CD4-positive, alpha-beta T cell (primary cell): ENCODE measurements at regions not wholly inside any gene's neighbourhood (a gene's known extent, or its start where the extent isn't known, plus 50 kb on each side); places are given as distances from the start of the nearest gene placed in this dataset.

ENCODE experiments used
- ATAC-seq: fragments of 200-7000 bp; cut with Tn5 transposase; one replicate; pipeline ENCODE4 v1.10.0; 2022; ENCODE audit warnings: mild to moderate bottlenecking; ENCODE audit not compliant: poor library complexity
- CTCF ChIA-PET: fragments of 350-600 bp; sonication (Branson Sonifier 250); formaldehyde crosslinking; loops from one replicate; lab custom pipeline; 2021; ENCODE audit warnings: antibody characterized with exemption, inconsistent platforms; lab: Charles Lee
- POLR2A ChIA-PET: fragments of 350-600 bp; sonication (Branson Sonifier 250); formaldehyde crosslinking; loops from one replicate; lab custom pipeline; 2021; ENCODE audit warnings: antibody characterized with exemption, inconsistent platforms; lab: Charles Lee
- DNase-seq, 14 experiments: peaks; one replicate each; pipeline ENCODE4 v3.0.0-alpha.2; 2013 to 2020; ENCODE audit warnings: mixed read lengths in 2 of 14
- H3K27ac ChIP-seq, 2 donors: one replicate each; pipeline versions ENCODE4 v1.5.1 to v1.7.0; 2013; ENCODE audit warnings: low read length in 2 of 2, low read depth in 1 of 2, mild to moderate bottlenecking in 1 of 2
- H3K27me3 ChIP-seq, 2 experiments: 1 replicate in 1 of 2; 2 replicates in 1 of 2; pipeline versions ENCODE4 v1.6.1 to v1.7.0; 2013; ENCODE audit warnings: low read length in 2 of 2, control low read depth in 1 of 2, mild to moderate bottlenecking in 1 of 2, moderate library complexity in 1 of 2; ENCODE audit not compliant: insufficient read depth in 2 of 2, control insufficient read depth in 1 of 2
- H3K36me3 ChIP-seq: one replicate; pipeline ENCODE4 v1.6.1; 2013; ENCODE audit warnings: low read length, control low read depth; ENCODE audit not compliant: insufficient read depth
- H3K4me1 ChIP-seq: one replicate; pipeline ENCODE4 v1.6.1; 2013; ENCODE audit warnings: low read length, control low read depth; ENCODE audit not compliant: insufficient read depth
- H3K4me3 ChIP-seq: one replicate; pipeline ENCODE4 v1.5.1; 2013; ENCODE audit warnings: mild to moderate bottlenecking, low read length, moderate library complexity
- H3K9me3 ChIP-seq, 2 experiments: 1 replicate in 1 of 2; 2 replicates in 1 of 2; pipeline versions ENCODE4 v1.6.1 to v1.7.0; 2013; ENCODE audit warnings: low read length in 2 of 2, mild to moderate bottlenecking in 2 of 2, control low read depth in 1 of 2, moderate library complexity in 1 of 2; ENCODE audit not compliant: control insufficient read depth in 1 of 2, insufficient read depth in 1 of 2
- H3K27ac Mint-ChIP-seq: one replicate; pipeline ENCODE4 v1.8.0; 2020; ENCODE audit warnings: mixed read lengths
- H3K27me3 Mint-ChIP-seq: one replicate; pipeline ENCODE4 v1.8.0; 2021; ENCODE audit warnings: mixed read lengths
- H3K36me3 Mint-ChIP-seq: one replicate; pipeline ENCODE4 v1.8.0; 2021; ENCODE audit warnings: low read depth, mixed read lengths
- H3K4me1 Mint-ChIP-seq: one replicate; pipeline ENCODE4 v1.8.0; 2021; ENCODE audit warnings: low read depth, mixed read lengths
- H3K4me3 Mint-ChIP-seq: one replicate; pipeline ENCODE4 v1.8.0; 2020; ENCODE audit warnings: mild to moderate bottlenecking, mixed read lengths
- H3K9me3 Mint-ChIP-seq: one replicate; pipeline ENCODE4 v1.8.0; 2020; ENCODE audit warnings: mixed read lengths
- CTCF ChIP-seq: fragments of 200-600 bp; IDR thresholded peaks from one replicate; pipeline ENCODE4 v1.8.0; 2022; ENCODE audit warnings: antibody characterized with exemption, mild to moderate bottlenecking
- intact Hi-C, 2 experiments: fragments of 100-400 bp; cut with DNase I in 1 of 2; cut with micrococcal nuclease in 1 of 2; formaldehyde crosslinking; loops; one replicate each; pipeline versions ENCODE4 v1.15.1 to v1.9.0; 2023 to 2025; cut with DNase I, micrococcal nuclease

DNA sequence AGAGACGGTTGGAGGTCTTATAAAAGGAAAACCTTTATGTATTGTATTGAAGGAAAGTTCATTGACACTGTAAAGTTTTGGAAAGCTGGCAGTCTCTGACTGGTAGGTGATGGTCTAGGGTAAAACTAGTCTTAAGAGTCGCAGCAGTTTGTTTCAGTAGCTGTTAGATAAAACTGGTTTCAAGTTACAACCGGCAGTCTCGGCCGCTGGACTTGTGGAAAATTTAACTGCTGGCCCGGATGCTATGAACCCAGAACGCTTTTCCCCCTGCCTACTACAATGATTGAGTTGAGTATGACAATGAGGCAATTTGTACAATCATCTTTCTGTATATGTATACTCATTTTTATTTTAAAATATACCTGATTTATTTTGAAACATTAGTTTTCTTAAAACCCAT, 1426.9 kb downstream of the AACS start:
- DNase-seq: no peak
- ChIA-PET POLR2A (no interaction called here), CTCF (no interaction called here)
- TF ChIP-seq CTCF: no peak
- Mint-ChIP-seq H3K9me3 (peaks cover 10% of the 10 kb centered on the region), H3K27ac (no peak overlapping the region), H3K4me1 (no peaks in the 10 kb centered on the region), H3K4me3 (no peak overlapping the region), H3K27me3 (no peaks in the 10 kb centered on the region), H3K36me3 (no peaks in the 10 kb centered on the region)
- no peak for ATAC-seq
- Histone ChIP-seq H3K36me3 (no peaks in the 10 kb centered on the region), H3K27ac (no peak overlapping the region), H3K9me3 (peaks cover 0 to 9% of the 10 kb centered on the region in 2 experiments), H3K4me1 (no peaks in the 10 kb centered on the region), H3K27me3 (no peaks in the 10 kb centered on the region), H3K4me3 (no peak overlapping the region)
- intact Hi-C loops: no loop called here

DNA sequence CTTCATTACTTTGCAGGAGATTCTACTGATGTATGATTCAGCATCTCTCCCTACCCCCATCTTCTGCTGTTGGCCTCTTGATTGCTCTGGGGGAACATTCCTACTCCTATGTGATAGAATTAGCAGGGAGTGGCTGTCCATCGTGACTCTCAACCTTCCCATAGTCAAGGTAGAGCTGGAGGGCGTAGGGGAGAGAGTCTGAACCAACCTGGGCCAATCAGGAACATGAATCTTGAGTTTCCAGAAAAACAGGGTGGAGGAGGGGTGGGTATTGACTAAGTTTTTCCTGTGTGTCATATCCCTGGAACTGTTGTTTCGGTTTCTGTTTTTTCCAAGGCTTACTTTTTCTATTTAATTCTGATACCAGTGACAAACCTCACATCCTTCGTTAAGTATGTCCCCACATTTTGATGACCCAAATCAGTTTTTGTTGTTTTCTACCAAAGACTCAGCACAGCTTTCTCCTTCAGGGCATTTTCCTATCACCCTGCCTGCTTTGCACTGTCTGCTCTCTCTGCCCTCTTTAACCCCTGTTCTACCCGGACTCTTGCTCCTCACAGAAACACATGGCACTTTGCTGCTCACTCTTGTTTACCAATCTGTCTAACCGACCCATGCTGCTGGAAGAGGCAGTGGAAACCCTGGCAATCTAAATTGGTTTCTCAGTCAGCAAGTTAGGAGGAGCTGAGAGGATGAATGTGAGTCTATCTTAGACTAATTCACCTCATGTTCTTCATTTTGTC, 1428.3 kb downstream of the AACS start:
- ATAC-seq (no peak), DNase-seq (no peak)
- ChIA-PET CTCF (no interaction called here), POLR2A (no interaction called here)
- Histone ChIP-seq H3K9me3 (peaks cover 0 to 9% of the 10 kb centered on the region in 2 experiments), H3K27ac (no peak overlapping the region), H3K27me3 (no peaks in the 10 kb centered on the region), H3K4me1 (no peaks in the 10 kb centered on the region), H3K36me3 (no peaks in the 10 kb centered on the region), H3K4me3 (no peak overlapping the region)
- Mint-ChIP-seq H3K27ac (no peak overlapping the region), H3K4me1 (no peaks in the 10 kb centered on the region), H3K36me3 (no peaks in the 10 kb centered on the region), H3K27me3 (no peaks in the 10 kb centered on the region), H3K4me3 (no peak overlapping the region), H3K9me3 (peaks cover 6% of the 10 kb centered on the region)
- intact Hi-C loops: no loop called here
- TF ChIP-seq CTCF: no peak

GRCh38 chr12:126496201-126496600, 1431.0 kb downstream of the AACS start:
- Histone ChIP-seq H3K36me3 (no peaks in the 10 kb centered on the region), H3K27me3 (no peaks in the 10 kb centered on the region), H3K4me3 (no peak overlapping the region), H3K27ac (no peak overlapping the region), H3K4me1 (no peaks in the 10 kb centered on the region), H3K9me3 (no peaks in the 10 kb centered on the region)
- Mint-ChIP-seq H3K27me3 (no peaks in the 10 kb centered on the region), H3K36me3 (no peaks in the 10 kb centered on the region), H3K4me3 (no peak overlapping the region), H3K9me3 (no peaks in the 10 kb centered on the region), H3K27ac (no peak overlapping the region), H3K4me1 (no peaks in the 10 kb centered on the region)
- intact Hi-C loops: no loop called here
- no peak for TF ChIP-seq CTCF
- no peak for ATAC-seq
- POLR2A ChIA-PET: no interaction called here
- DNase-seq: no peak
- CTCF ChIA-PET: no interaction called here
